ENCODE measurements at regions not wholly inside any gene's neighbourhood (a gene's known extent, or its start where the extent isn't known, plus 50 kb on each side); places are given as distances from the start of the nearest gene placed in this dataset.
"Not testable (repeated sequence)": the region's sequence is repeated elsewhere in the genome, so short reads cannot be mapped to it uniquely, and the experiment has no call there.

DNA sequence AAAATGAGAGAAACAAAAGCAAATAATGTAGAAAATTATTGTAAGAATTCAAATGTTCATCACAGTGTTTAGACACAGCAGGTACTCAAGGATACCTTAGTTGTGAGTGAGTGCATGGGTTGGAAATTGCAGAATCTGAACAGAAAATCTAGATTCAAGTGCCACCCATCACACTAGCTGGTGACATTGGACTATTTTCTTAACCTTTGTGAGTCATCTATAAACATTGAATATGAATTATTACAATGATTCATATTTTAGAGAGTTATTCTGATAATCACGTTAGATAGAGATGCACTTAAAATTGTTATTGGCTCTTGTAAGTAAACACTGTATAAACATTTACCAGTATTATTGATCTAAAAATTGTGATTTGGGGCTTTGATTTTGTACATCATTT is 1113.1 kb downstream of the STIM2 start:
- Histone ChIP-seq H3K36me3 (no peaks in the 10 kb centered on the region), H3K27me3 (no peaks in the 10 kb centered on the region), H3K4me3 (no peak overlapping the region), H3K27ac (no peak overlapping the region), H3K9me3 (no peaks in the 10 kb centered on the region), H3K4me1 (peaks cover 0 to 4% (median 0%) of the 10 kb centered on the region in 4 donors)
- WGBS, 2 donors, result 43 to 62% methylated on average over 1 of the region's 1 CpG
- DNase-seq, result no peak
- ATAC-seq (ENCODE audit: low FRiP score in 2 of 2), result no peak
- TF ChIP-seq CTCF (IDR thresholded peaks at IDR 0.05), result no peak
- TF ChIP-seq POLR2A (IDR thresholded peaks at IDR 0.05), result no peak
- TF ChIP-seq POLR2AphosphoS5 (IDR thresholded peaks at IDR 0.05), result no peak
- no peak for TF ChIP-seq EP300 (IDR thresholded peaks at IDR 0.05)

- Histone ChIP-seq H3K27me3 (no peaks in the 10 kb centered on the region), H3K4me1 (peaks cover 0 to 4% (median 0%) of the 10 kb centered on the region in 4 donors), H3K36me3 (no peaks in the 10 kb centered on the region), H3K4me3 (no peak overlapping the region), H3K9me3 (no peaks in the 10 kb centered on the region), H3K27ac (no peak overlapping the region)
- ATAC-seq (ENCODE audit: low FRiP score in 2 of 2), result no peak
- no peak for TF ChIP-seq POLR2AphosphoS5 (IDR thresholded peaks at IDR 0.05)
- TF ChIP-seq POLR2A (IDR thresholded peaks at IDR 0.05), result no peak
- TF ChIP-seq EP300 (IDR thresholded peaks at IDR 0.05), result no peak
- TF ChIP-seq CTCF (IDR thresholded peaks at IDR 0.05), result no peak
- DNase-seq, result no peak
- WGBS, 2 donors, result 48 to 64% methylated on average over 2 of the region's 2 CpGs
Observed at GRCh38 chr4:27974339-27974738, 1113.7 kb downstream of the STIM2 start.

GRCh38 chr4:27974881-27975280 is 1114.2 kb downstream of the STIM2 start:
- 71 to 82% methylated on average over 3 of the region's 3 CpGs for WGBS, 2 donors
- not testable (repeated sequence) for H3K9me3 ChIP-seq; H3K4me1 ChIP-seq; H3K27ac ChIP-seq; DNase-seq; H3K4me3 ChIP-seq; H3K27me3 ChIP-seq; ATAC-seq (ENCODE audit: low FRiP score in 2 of 2); H3K36me3 ChIP-seq

- not testable (repeated sequence) for H3K9me3 ChIP-seq; H3K4me1 ChIP-seq; H3K27me3 ChIP-seq; ATAC-seq (ENCODE audit: low FRiP score in 2 of 2); H3K27ac ChIP-seq; H3K36me3 ChIP-seq; H3K4me3 ChIP-seq
- peak in 1 of 2 donors; percentile 73 for DNase-seq
- WGBS, 2 donors, result 74 to 83% methylated on average over 4 to 20 of the region's 22 CpGs
Observed at GRCh38 chr4:27978427-27979109, 1117.9 kb downstream of the STIM2 start.

GRCh38 chr4:27985522-27985921 is 1124.9 kb downstream of the STIM2 start:
- Histone ChIP-seq H3K36me3 (no peaks in the 10 kb centered on the region), H3K27me3 (no peaks in the 10 kb centered on the region), H3K4me1 (no peaks in the 10 kb centered on the region), H3K27ac (no peak overlapping the region), H3K4me3 (no peak overlapping the region), H3K9me3 (no peaks in the 10 kb centered on the region)
- ATAC-seq (ENCODE audit: low FRiP score in 2 of 2) (no peak), DNase-seq (no peak)
- TF ChIP-seq EP300 (IDR thresholded peaks at IDR 0.05) (no peak), CTCF (IDR thresholded peaks at IDR 0.05) (no peak), POLR2A (IDR thresholded peaks at IDR 0.05) (no peak), POLR2AphosphoS5 (IDR thresholded peaks at IDR 0.05) (no peak)
- 73 to 83% methylated on average over 4 of the region's 4 CpGs for WGBS, 2 donors

GRCh38 chr4:27986476-27986875 is 1125.8 kb downstream of the STIM2 start:
- no peak overlapping the region for H3K4me3 ChIP-seq
- no peaks in the 10 kb centered on the region for H3K9me3 ChIP-seq
- no peak for DNase-seq
- H3K27ac ChIP-seq, result no peak overlapping the region
- TF ChIP-seq EP300 (IDR thresholded peaks at IDR 0.05) (no peak), POLR2A (IDR thresholded peaks at IDR 0.05) (no peak), CTCF (IDR thresholded peaks at IDR 0.05) (no peak), POLR2AphosphoS5 (IDR thresholded peaks at IDR 0.05) (no peak)
- WGBS, 2 donors, result 93 to 96% methylated on average over 1 of the region's 1 CpG
- ATAC-seq (ENCODE audit: low FRiP score in 2 of 2), result no peak
- H3K27me3 ChIP-seq, result no peaks in the 10 kb centered on the region
- no peaks in the 10 kb centered on the region for H3K4me1 ChIP-seq
- no peaks in the 10 kb centered on the region for H3K36me3 ChIP-seq
